HUES6 (cell line): ENCODE measurements at regions not wholly inside any gene's neighbourhood (a gene's known extent, or its start where the extent isn't known, plus 50 kb on each side); places are given as distances from the start of the nearest gene placed in this dataset.
A peak's percentile ranks its signal among the peaks of the same experiment; 100 is the strongest.

Experiments used
- H3K27ac ChIP-seq: 2 replicates; pipeline ENCODE4 v1.7.0; 2013; ENCODE audit warnings: low read depth, mild to moderate bottlenecking, low read length, inconsistent platforms
- H3K27me3 ChIP-seq: 2 replicates; pipeline ENCODE4 v1.6.1; 2013; ENCODE audit warnings: low read length; ENCODE audit not compliant: control insufficient read depth, insufficient read depth
- H3K36me3 ChIP-seq: 2 replicates; pipeline ENCODE4 v1.6.1; 2013; ENCODE audit warnings: low read length; ENCODE audit not compliant: control insufficient read depth, insufficient read depth
- H3K4me1 ChIP-seq: 2 replicates; pipeline ENCODE4 v1.6.1; 2013; ENCODE audit warnings: low read length; ENCODE audit not compliant: control insufficient read depth, insufficient read depth
- H3K4me3 ChIP-seq: 2 replicates; pipeline ENCODE4 v1.5.1; 2013; ENCODE audit warnings: low read depth, low read length
- H3K9ac ChIP-seq: one replicate; pipeline ENCODE4 v1.6.1; 2013; ENCODE audit warnings: mild to moderate bottlenecking, low read length
- H3K9me3 ChIP-seq: 2 replicates; pipeline ENCODE4 v1.6.1; 2013; ENCODE audit warnings: low read depth, low read length; ENCODE audit not compliant: control insufficient read depth, insufficient read depth

DNA sequence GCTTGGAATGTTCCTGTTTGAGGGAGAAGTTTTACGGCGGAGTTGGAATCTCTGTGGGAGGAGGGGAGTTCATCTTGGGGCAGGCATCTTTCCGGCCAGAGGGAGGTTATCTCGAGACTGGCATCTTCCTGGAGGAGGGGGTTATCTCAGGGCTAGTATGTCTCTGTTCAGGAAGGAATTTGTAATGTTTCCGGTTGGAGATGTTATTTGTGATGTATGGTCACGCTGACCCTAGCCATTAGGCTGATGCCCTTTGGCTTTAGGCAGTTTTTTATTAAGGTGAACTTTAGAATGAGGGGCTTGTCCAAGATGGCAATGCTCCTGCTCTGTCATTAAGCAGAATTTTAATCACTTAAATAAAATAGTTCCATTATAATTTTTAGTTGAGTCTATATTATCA lies 449.7 kb downstream of the PCDH10 start:
- no peaks in the 10 kb centered on the region for H3K36me3 ChIP-seq
- H3K9ac ChIP-seq, result no peak overlapping the region
- H3K9me3 ChIP-seq, result no peaks in the 10 kb centered on the region; the same call in 1 of the 2 replicates
- H3K4me3 ChIP-seq, result no peak overlapping the region
- no peaks in the 10 kb centered on the region for H3K27me3 ChIP-seq
- peaks cover 20% of the 10 kb centered on the region for H3K4me1 ChIP-seq
- H3K27ac ChIP-seq, result no peak overlapping the region

DNA sequence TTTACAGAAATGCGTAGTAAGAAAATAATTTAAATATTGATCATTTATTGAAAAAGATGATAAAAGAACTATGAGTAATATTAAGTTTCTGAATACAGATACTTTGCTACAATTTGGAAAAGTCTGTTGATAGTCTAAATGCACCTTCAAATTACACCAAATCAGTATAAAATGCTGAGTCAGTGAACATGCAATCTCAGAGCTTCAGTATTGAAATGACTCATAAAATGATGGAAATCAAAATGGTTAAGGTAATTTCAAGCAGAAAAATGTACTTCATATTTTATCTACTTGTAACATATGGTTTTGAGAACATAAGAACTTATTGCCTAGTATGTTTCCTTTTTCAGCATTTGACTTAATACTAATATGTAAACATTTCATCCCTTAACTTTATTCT lies 448.2 kb downstream of the PCDH10 start:
- H3K9me3 ChIP-seq, result no peaks in the 10 kb centered on the region
- H3K27ac ChIP-seq, result no peak overlapping the region
- no peak overlapping the region for H3K9ac ChIP-seq
- no peak overlapping the region for H3K4me3 ChIP-seq
- H3K27me3 ChIP-seq, result no peaks in the 10 kb centered on the region
- H3K36me3 ChIP-seq, result no peaks in the 10 kb centered on the region
- H3K4me1 ChIP-seq, result peaks cover 35% of the 10 kb centered on the region

DNA sequence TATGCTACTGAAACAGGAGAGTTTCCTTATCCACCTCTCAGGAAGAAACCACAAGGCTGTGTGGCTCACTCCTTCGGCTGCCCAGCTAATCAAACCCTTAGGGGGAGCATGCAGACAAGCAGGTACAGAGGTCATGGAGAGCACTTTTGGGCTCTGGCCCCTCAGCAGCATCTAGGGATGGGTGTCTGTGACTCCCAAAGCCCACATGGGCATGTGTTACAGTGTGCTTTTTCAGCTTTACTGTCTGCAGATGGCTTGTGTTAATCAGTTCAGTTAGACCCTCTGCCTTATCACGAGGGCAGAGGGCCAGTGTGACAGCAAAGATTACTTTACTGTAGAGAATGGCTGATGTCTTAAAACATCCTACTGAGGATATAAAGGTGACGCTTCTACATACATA lies 447.4 kb downstream of the PCDH10 start:
- Histone ChIP-seq H3K9me3 (no peaks in the 10 kb centered on the region), H3K27ac (no peak overlapping the region), H3K27me3 (no peaks in the 10 kb centered on the region)

DNA sequence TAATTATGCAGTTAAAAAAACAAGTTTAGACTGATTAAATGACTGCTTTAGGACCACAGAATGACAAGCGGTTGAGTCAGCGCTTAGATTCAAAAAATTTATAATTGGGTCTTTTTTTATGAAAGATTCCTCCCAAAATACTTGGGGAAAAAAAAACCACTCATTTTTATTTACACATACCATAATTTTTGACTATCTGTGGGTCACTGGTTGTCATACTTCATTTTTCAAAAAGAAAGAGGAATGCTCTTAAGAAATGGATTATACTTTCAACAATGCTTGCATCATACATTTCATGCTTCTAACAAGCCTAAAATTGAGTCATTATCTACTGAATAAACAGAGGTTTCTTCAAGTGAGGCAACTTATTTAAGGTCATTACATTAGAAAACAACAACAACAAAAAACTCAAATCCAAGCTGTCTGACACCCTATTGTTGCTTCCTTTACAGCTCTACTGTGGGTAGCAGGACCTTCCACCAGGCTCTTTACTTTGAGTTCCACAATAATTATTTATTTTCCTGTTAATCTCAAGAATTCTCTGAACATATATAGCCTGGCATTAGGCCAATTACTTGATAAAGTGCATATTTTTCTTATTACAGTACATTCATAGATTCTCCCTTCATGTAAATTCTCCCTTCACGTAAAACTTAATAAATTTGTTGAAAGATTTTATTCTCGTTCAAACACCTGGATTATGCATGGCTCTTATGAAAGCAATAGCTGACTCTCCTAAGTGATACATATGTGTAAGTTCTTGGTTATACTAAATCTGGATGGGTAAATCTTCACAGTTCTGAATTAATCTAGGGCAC lies 445.5 kb downstream of the PCDH10 start:
- Histone ChIP-seq H3K36me3 (no peaks in the 10 kb centered on the region), H3K9me3 (no peaks in the 10 kb centered on the region), H3K9ac (no peak overlapping the region), H3K27me3 (no peaks in the 10 kb centered on the region), H3K4me1 (peaks cover 44% of the 10 kb centered on the region), H3K27ac (peak overlapping the region; percentile 94), H3K4me3 (no peak overlapping the region)

More for the DNA sequence above, 447.4 kb downstream of the PCDH10 start:
- Histone ChIP-seq H3K36me3 (no peaks in the 10 kb centered on the region), H3K4me3 (no peak overlapping the region), H3K4me1 (peaks cover 43% of the 10 kb centered on the region), H3K9ac (no peak overlapping the region)

DNA sequence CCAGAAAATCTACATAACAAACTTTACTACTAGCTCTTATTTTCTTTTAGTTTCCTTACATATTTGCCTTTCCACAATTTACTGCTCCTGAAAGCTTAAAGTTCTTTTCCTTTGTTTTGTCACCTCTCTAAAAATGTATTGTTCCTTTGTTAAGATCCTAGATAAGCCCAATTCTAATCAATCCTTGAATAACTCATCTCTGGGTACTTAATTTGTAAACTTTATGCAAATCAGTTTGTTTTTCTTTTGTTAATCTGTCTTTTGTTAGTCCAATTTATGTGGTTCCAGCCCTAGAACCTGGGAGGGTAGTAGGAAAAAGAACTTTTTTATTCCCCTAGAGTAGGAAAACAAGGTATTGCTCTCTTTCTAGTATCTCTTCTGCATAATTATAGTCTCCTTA lies 444.7 kb downstream of the PCDH10 start:
- H3K27me3 ChIP-seq, result no peaks in the 10 kb centered on the region
- H3K9ac ChIP-seq, result peak overlapping the region; percentile 36
- H3K4me3 ChIP-seq, result no peak overlapping the region
- no peaks in the 10 kb centered on the region for H3K9me3 ChIP-seq
- peak overlapping the region; percentile 94 for H3K27ac ChIP-seq
- peaks cover 44% of the 10 kb centered on the region for H3K4me1 ChIP-seq
- no peaks in the 10 kb centered on the region for H3K36me3 ChIP-seq

- H3K36me3 ChIP-seq, result no peaks in the 10 kb centered on the region
- H3K27me3 ChIP-seq, result no peaks in the 10 kb centered on the region
- no peak overlapping the region for H3K9ac ChIP-seq
- H3K4me1 ChIP-seq, result peaks cover 44% of the 10 kb centered on the region
- no peak overlapping the region for H3K4me3 ChIP-seq
- H3K27ac ChIP-seq, result no peak overlapping the region; the same call in 1 of the 2 replicates
- no peaks in the 10 kb centered on the region for H3K9me3 ChIP-seq
These were observed 443.5 kb downstream of the PCDH10 start for GRCh38 chr4:133592591-133592990.

DNA sequence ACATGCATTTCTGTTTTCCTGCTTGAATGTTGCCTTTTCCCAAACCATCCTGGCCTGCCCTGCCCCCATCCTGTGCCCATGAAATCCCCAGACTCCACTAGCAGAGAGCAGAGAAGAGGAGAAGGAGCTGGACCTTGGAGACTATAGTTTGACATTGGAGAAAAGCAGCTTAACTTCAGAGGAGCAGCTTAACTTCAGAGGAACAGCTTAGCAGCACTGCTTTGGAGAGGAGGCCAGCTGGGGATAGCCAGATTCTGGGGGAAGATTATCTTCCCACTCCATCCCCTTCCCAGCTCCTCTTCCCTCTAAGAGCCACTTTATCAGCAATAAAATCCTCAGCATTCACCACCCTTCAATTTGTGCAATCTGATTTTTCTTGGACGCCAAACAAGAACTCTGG lies 443.0 kb downstream of the PCDH10 start:
- Histone ChIP-seq H3K27me3 (no peaks in the 10 kb centered on the region), H3K9me3 (peaks cover 4% of the 10 kb centered on the region; the same call in 1 of the 2 replicates), H3K9ac (no peak overlapping the region), H3K4me3 (no peak overlapping the region), H3K36me3 (no peaks in the 10 kb centered on the region), H3K27ac (peak overlapping the region; percentile 2; the same call in 1 of the 2 replicates), H3K4me1 (peaks cover 41% of the 10 kb centered on the region)

DNA sequence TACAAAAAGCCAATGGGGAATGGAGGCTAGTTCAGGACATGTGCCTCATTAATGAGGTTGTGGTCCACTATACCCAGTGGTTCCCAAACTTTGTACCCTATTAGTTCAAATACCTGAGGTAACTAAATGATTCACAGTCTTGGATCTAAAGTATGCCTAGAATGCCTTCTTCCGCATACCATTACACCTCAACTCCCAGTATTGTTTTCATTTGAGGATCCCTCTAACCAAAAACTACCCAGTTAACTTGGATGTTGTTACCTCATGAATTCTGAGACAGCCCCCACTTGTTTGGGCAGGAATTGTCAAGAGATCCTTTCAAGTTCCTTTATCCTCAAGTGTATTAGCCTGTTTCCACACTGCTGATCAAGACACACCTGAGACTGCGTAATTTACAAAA lies 439.2 kb downstream of the PCDH10 start:
- peaks cover 13% of the 10 kb centered on the region for H3K9me3 ChIP-seq
- peaks cover 20% of the 10 kb centered on the region for H3K4me1 ChIP-seq
- H3K27me3 ChIP-seq, result no peaks in the 10 kb centered on the region
- no peaks in the 10 kb centered on the region for H3K36me3 ChIP-seq
- H3K27ac ChIP-seq, result no peak overlapping the region
- H3K4me3 ChIP-seq, result no peak overlapping the region
- no peak overlapping the region for H3K9ac ChIP-seq

DNA sequence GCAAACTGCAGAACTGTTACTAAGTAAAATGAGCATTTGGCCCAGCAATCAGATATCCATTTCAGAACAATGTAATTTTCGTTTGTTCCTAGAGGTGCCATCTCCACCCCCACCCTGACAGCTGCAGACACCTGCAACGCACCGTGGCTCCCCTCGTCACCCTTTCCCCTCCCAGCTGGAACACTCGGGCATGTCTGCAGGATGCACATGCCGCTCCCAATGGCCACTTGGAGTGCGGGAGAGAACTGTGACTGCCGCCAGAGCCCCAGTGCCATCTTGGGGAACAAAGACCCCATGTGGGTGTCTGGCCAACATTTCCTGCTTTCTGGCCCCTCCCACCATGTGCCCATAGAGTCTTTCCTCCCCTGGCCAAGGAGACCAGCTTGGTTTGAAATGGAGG lies 436.2 kb downstream of the PCDH10 start:
- Histone ChIP-seq H3K4me3 (no peak overlapping the region), H3K9ac (no peak overlapping the region), H3K9me3 (peaks cover 13% of the 10 kb centered on the region), H3K4me1 (no peaks in the 10 kb centered on the region), H3K36me3 (no peaks in the 10 kb centered on the region), H3K27me3 (no peaks in the 10 kb centered on the region), H3K27ac (no peak overlapping the region)

- no peak overlapping the region for H3K27ac ChIP-seq
- no peak overlapping the region for H3K4me3 ChIP-seq
- no peaks in the 10 kb centered on the region for H3K4me1 ChIP-seq
These were observed 435.6 kb downstream of the PCDH10 start for GRCh38 chr4:133584714-133585113.

GRCh38 chr4:133581996-133582619 lies 433.0 kb downstream of the PCDH10 start:
- Histone ChIP-seq H3K27me3 (no peaks in the 10 kb centered on the region), H3K36me3 (no peaks in the 10 kb centered on the region), H3K9me3 (peaks cover 9% of the 10 kb centered on the region; the same call in 1 of the 2 replicates), H3K4me3 (no peak overlapping the region), H3K4me1 (no peaks in the 10 kb centered on the region), H3K9ac (no peak overlapping the region), H3K27ac (no peak overlapping the region)

More at GRCh38 chr4:133584714-133585113, 435.6 kb downstream of the PCDH10 start:
- H3K9ac ChIP-seq, result no peak overlapping the region
- H3K27me3 ChIP-seq, result no peaks in the 10 kb centered on the region
- peaks cover 13% of the 10 kb centered on the region for H3K9me3 ChIP-seq
- H3K36me3 ChIP-seq, result no peaks in the 10 kb centered on the region
